ENCODE measurements at regions not wholly inside any gene's neighbourhood (a gene's known extent, or its start where the extent isn't known, plus 50 kb on each side); places are given as distances from the start of the nearest gene placed in this dataset.

- TF ChIP-seq, protein P1, sequence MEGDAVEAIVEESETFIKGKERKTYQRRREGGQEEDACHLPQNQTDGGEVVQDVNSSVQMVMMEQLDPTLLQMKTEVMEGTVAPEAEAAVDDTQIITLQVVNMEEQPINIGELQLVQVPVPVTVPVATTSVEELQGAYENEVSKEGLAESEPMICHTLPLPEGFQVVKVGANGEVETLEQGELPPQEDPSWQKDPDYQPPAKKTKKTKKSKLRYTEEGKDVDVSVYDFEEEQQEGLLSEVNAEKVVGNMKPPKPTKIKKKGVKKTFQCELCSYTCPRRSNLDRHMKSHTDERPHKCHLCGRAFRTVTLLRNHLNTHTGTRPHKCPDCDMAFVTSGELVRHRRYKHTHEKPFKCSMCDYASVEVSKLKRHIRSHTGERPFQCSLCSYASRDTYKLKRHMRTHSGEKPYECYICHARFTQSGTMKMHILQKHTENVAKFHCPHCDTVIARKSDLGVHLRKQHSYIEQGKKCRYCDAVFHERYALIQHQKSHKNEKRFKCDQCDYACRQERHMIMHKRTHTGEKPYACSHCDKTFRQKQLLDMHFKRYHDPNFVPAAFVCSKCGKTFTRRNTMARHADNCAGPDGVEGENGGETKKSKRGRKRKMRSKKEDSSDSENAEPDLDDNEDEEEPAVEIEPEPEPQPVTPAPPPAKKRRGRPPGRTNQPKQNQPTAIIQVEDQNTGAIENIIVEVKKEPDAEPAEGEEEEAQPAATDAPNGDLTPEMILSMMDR (conservative IDR thresholded peaks at IDR 0.05; ENCODE audit: control insufficient read depth, insufficient read depth, low read depth, low read length), result no peak
- no peak for DNase-seq (ENCODE audit: low read depth)
- no peak overlapping the region for H3K4me3 ChIP-seq (ENCODE audit: control insufficient read depth, low read depth, low read length)
Measured at GRCh38 chr4:24060932-24061331, 171.1 kb upstream of the PPARGC1A start.

DNA sequence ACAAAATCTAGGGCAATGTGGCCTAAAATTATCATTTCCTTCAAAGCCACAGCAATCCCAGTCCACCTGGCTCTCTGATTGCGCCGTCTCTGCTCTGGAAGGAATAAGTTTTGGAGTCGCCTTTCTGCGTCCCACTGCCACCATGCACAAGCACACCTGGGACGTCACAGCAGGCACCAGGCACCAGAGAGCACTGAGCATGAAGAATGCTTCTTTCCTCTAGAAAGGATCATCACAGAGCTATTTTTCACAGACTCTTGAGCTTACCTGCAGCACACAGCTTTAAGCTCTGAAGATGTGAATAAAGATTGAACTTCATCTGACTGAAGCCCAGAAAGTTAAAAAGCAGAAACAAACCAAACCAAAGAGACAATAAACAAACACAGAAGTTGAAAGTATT, 170.0 kb upstream of the PPARGC1A start:
- DNase-seq (ENCODE audit: low read depth), result no peak
- TF ChIP-seq, protein P1 (conservative IDR thresholded peaks at IDR 0.05; ENCODE audit: control insufficient read depth, insufficient read depth, low read depth, low read length), result no peak
- no peak overlapping the region for H3K4me3 ChIP-seq (ENCODE audit: control insufficient read depth, low read depth, low read length)

GRCh38 chr4:24057915-24058559, 168.2 kb upstream of the PPARGC1A start:
- no peak for DNase-seq (ENCODE audit: low read depth)
- no peak overlapping the region for H3K4me3 ChIP-seq (ENCODE audit: control insufficient read depth, low read depth, low read length)
- TF ChIP-seq, protein P1 (conservative IDR thresholded peaks at IDR 0.05; ENCODE audit: control insufficient read depth, insufficient read depth, low read depth, low read length), result no peak

DNA sequence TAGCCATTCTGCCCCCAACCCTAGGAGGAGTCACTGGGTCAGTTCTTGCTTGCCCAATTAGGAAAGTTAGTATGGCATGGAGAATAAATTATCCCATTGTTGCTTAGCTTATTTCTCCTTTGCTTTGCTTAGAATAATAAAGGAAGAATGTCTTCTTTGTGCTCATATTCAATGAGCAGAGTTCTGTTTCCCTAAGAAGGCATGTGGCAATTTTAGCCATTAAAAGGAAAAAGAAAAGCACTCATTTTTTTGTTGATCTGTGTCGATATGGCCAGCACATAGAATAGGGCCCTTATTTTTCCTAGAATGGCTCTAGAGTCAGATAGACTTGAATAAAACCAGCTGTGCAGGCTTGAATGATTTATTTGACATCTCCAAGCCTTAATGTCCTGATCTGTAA, 166.4 kb upstream of the PPARGC1A start:
- no peak overlapping the region for H3K4me3 ChIP-seq (ENCODE audit: control insufficient read depth, low read depth, low read length)
- no peak for DNase-seq (ENCODE audit: low read depth)
- TF ChIP-seq, protein P1 (conservative IDR thresholded peaks at IDR 0.05; ENCODE audit: control insufficient read depth, insufficient read depth, low read depth, low read length), result no peak

GRCh38 chr4:24055623-24056022, 165.8 kb upstream of the PPARGC1A start:
- no peak overlapping the region for H3K4me3 ChIP-seq (ENCODE audit: control insufficient read depth, low read depth, low read length)
- TF ChIP-seq, protein P1 (conservative IDR thresholded peaks at IDR 0.05; ENCODE audit: control insufficient read depth, insufficient read depth, low read depth, low read length), result no peak

DNA sequence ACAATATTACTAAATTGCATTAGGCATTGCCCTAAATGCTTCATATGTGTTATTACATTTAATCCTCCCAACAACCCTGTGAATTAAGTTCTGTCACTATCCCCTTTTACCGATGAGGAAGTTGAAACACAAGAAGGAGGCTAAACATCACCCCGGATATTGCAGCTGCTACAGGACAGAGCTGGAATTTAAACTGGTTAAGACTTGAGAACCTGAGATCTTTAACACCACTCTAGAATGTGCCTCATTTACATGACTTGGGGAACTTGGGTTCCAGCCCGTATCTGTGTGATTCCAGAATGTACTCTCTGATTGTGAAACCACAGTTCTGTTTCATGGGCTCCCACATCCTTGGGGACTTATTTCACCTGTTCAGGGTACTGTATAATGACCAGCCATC, 165.1 kb upstream of the PPARGC1A start:
- DNase-seq (ENCODE audit: low read depth), result no peak
- TF ChIP-seq, protein P1 (conservative IDR thresholded peaks at IDR 0.05; ENCODE audit: control insufficient read depth, insufficient read depth, low read depth, low read length), result no peak
- no peak overlapping the region for H3K4me3 ChIP-seq (ENCODE audit: control insufficient read depth, low read depth, low read length)

More at GRCh38 chr4:24055623-24056022, 165.8 kb upstream of the PPARGC1A start:
- no peak for DNase-seq (ENCODE audit: low read depth)

DNA sequence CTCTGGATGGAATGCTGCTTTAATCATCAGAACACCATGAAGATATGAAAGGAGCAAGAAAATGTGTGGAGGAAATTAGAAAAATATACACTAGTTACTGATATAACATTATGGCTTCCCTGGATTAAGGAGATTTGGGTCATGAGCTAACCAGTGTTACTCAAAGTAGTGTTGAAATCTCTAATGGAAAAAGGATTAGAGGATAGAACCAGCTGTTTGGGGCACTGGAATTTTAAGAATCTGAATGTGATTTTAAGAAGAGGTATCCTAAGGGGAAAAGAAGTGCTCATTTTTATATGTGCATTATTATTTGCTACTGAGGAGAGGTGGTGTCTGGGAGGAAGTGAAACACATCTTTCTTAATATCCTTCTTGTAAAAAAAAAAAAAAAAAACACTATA, 164.1 kb upstream of the PPARGC1A start:
- no peak for DNase-seq (ENCODE audit: low read depth)
- TF ChIP-seq, protein P1 (conservative IDR thresholded peaks at IDR 0.05; ENCODE audit: control insufficient read depth, insufficient read depth, low read depth, low read length), result no peak

More for the DNA sequence above, 164.1 kb upstream of the PPARGC1A start:
- H3K4me3 ChIP-seq (ENCODE audit: control insufficient read depth, low read depth, low read length), result no peak overlapping the region
